Ectodermal cell (in vitro differentiated cells): ENCODE measurements at regions not wholly inside any gene's neighbourhood (a gene's known extent, or its start where the extent isn't known, plus 50 kb on each side); places are given as distances from the start of the nearest gene placed in this dataset.

ENCODE experiments used
- H3K27ac ChIP-seq: 2 replicates; pipeline ENCODE4 v1.7.0; 2013; ENCODE audit warnings: mild to moderate bottlenecking, low read depth, low read length; ENCODE audit not compliant: insufficient read depth, poor library complexity, severe bottlenecking
- H3K27me3 ChIP-seq: 2 replicates; pipeline ENCODE4 v1.7.0; 2013; ENCODE audit warnings: mild to moderate bottlenecking, low read length; ENCODE audit not compliant: insufficient read depth, control insufficient read depth, poor library complexity, severe bottlenecking
- H3K36me3 ChIP-seq: one replicate; pipeline ENCODE4 v1.7.0; 2013; ENCODE audit warnings: low read length; ENCODE audit not compliant: control insufficient read depth, insufficient read depth
- H3K4me1 ChIP-seq: one replicate; pipeline ENCODE4 v1.7.0; 2013; ENCODE audit warnings: low read length; ENCODE audit not compliant: control insufficient read depth, insufficient read depth
- H3K4me3 ChIP-seq: 2 replicates; pipeline ENCODE4 v1.7.0; 2013; ENCODE audit warnings: low read depth, low read length, control low read depth; ENCODE audit not compliant: insufficient read depth
- H3K9me3 ChIP-seq: 2 replicates; pipeline ENCODE4 v1.7.0; 2013; ENCODE audit warnings: mild to moderate bottlenecking, low read length, moderate library complexity; ENCODE audit not compliant: control insufficient read depth
- whole genome bisulfite sequencing, 2 experiments: methylation state at CpG; one replicate each; pipeline ENCODE4 v1.1.7; 2013; ENCODE audit warnings: missing lambda C conversion rate in 2 of 2; 5-methylcytosine and 5-hydroxymethylcytosine counted together

- Histone ChIP-seq H3K36me3 (no peaks in the 10 kb centered on the region), H3K27ac (no peak overlapping the region), H3K27me3 (no peaks in the 10 kb centered on the region), H3K4me3 (no peak overlapping the region), H3K4me1 (no peaks in the 10 kb centered on the region), H3K9me3 (no peaks in the 10 kb centered on the region)
- 89 to 92% methylated on average over 3 of the region's 3 CpGs for WGBS, 2 experiments
These were observed 247.9 kb upstream of the PCDH15 start for GRCh38 chr10:55048830-55049498.

GRCh38 chr10:55043540-55043939 is 242.5 kb upstream of the PCDH15 start:
- Histone ChIP-seq H3K27me3 (no peaks in the 10 kb centered on the region), H3K27ac (no peak overlapping the region), H3K4me1 (no peaks in the 10 kb centered on the region), H3K36me3 (no peaks in the 10 kb centered on the region), H3K9me3 (no peaks in the 10 kb centered on the region), H3K4me3 (no peak overlapping the region)
- 96 to 99% methylated on average over 3 of the region's 3 CpGs for WGBS, 2 experiments

- Histone ChIP-seq H3K27ac (no peak overlapping the region), H3K9me3 (no peaks in the 10 kb centered on the region), H3K27me3 (no peaks in the 10 kb centered on the region), H3K4me3 (no peak overlapping the region), H3K36me3 (no peaks in the 10 kb centered on the region), H3K4me1 (no peaks in the 10 kb centered on the region)
- 93 to 94% methylated on average over 4 of the region's 4 CpGs for WGBS, 2 experiments
These were observed 232.0 kb upstream of the PCDH15 start for GRCh38 chr10:55033061-55033460.

GRCh38 chr10:55024713-55025112 is 223.7 kb upstream of the PCDH15 start:
- H3K27me3 ChIP-seq, result no peaks in the 10 kb centered on the region
- H3K27ac ChIP-seq, result no peak overlapping the region
- H3K36me3 ChIP-seq, result no peaks in the 10 kb centered on the region
- WGBS, 2 experiments, result 73 to 84% methylated on average over 1 of the region's 1 CpG
- no peak overlapping the region for H3K4me3 ChIP-seq
- no peaks in the 10 kb centered on the region for H3K9me3 ChIP-seq
- H3K4me1 ChIP-seq, result no peaks in the 10 kb centered on the region

- Histone ChIP-seq H3K4me3 (no peak overlapping the region), H3K27me3 (no peaks in the 10 kb centered on the region), H3K36me3 (no peaks in the 10 kb centered on the region), H3K27ac (no peak overlapping the region), H3K9me3 (no peaks in the 10 kb centered on the region), H3K4me1 (no peaks in the 10 kb centered on the region)
- WGBS, 2 experiments, result 72 to 80% methylated on average over 1 to 2 of the region's 2 CpGs
These were observed 218.4 kb upstream of the PCDH15 start for GRCh38 chr10:55019439-55019838.

- no peaks in the 10 kb centered on the region for H3K27me3 ChIP-seq
- H3K36me3 ChIP-seq, result no peaks in the 10 kb centered on the region
- H3K4me3 ChIP-seq, result no peak overlapping the region
These were observed 212.3 kb upstream of the PCDH15 start for GRCh38 chr10:55013318-55013717.

GRCh38 chr10:55002420-55002819 is 201.4 kb upstream of the PCDH15 start:
- Histone ChIP-seq H3K27ac (no peak overlapping the region), H3K36me3 (no peaks in the 10 kb centered on the region), H3K4me3 (no peak overlapping the region), H3K27me3 (no peaks in the 10 kb centered on the region), H3K4me1 (no peaks in the 10 kb centered on the region), H3K9me3 (no peaks in the 10 kb centered on the region)

More at GRCh38 chr10:55013318-55013717, 212.3 kb upstream of the PCDH15 start:
- H3K4me1 ChIP-seq, result no peaks in the 10 kb centered on the region
- no peak overlapping the region for H3K27ac ChIP-seq
- H3K9me3 ChIP-seq, result no peaks in the 10 kb centered on the region

- WGBS, 2 experiments, result 84 to 93% methylated on average over 1 of the region's 1 CpG
- no peak overlapping the region for H3K4me3 ChIP-seq
- no peaks in the 10 kb centered on the region for H3K27me3 ChIP-seq
- H3K27ac ChIP-seq, result no peak overlapping the region
- H3K9me3 ChIP-seq, result no peaks in the 10 kb centered on the region
- no peaks in the 10 kb centered on the region for H3K36me3 ChIP-seq
- no peaks in the 10 kb centered on the region for H3K4me1 ChIP-seq
These were observed 200.4 kb upstream of the PCDH15 start for GRCh38 chr10:55001422-55001821.

GRCh38 chr10:54993148-54993547 is 192.1 kb upstream of the PCDH15 start:
- H3K27me3 ChIP-seq, result no peaks in the 10 kb centered on the region
- H3K4me3 ChIP-seq, result no peak overlapping the region
- no peak overlapping the region for H3K27ac ChIP-seq
- 100% methylated on average over 2 of the region's 2 CpGs for WGBS, 2 experiments
- H3K36me3 ChIP-seq, result no peaks in the 10 kb centered on the region
- H3K9me3 ChIP-seq, result no peaks in the 10 kb centered on the region
- H3K4me1 ChIP-seq, result no peaks in the 10 kb centered on the region

GRCh38 chr10:54985732-54986131 is 184.7 kb upstream of the PCDH15 start:
- Histone ChIP-seq H3K27me3 (no peaks in the 10 kb centered on the region), H3K27ac (no peak overlapping the region), H3K36me3 (no peaks in the 10 kb centered on the region), H3K9me3 (no peaks in the 10 kb centered on the region), H3K4me1 (no peaks in the 10 kb centered on the region), H3K4me3 (no peak overlapping the region)
- 48 to 57% methylated on average over 1 of the region's 1 CpG for WGBS, 2 experiments

GRCh38 chr10:54983255-54983654 is 182.2 kb upstream of the PCDH15 start:
- Histone ChIP-seq H3K4me3 (no peak overlapping the region), H3K36me3 (no peaks in the 10 kb centered on the region), H3K27me3 (no peaks in the 10 kb centered on the region), H3K27ac (no peak overlapping the region), H3K4me1 (no peaks in the 10 kb centered on the region), H3K9me3 (no peaks in the 10 kb centered on the region)
